ENCODE measurements at regions not wholly inside any gene's neighbourhood (a gene's known extent, or its start where the extent isn't known, plus 50 kb on each side); places are given as distances from the start of the nearest gene placed in this dataset.
A peak's percentile ranks its signal among the peaks of the same experiment; 100 is the strongest.

DNA sequence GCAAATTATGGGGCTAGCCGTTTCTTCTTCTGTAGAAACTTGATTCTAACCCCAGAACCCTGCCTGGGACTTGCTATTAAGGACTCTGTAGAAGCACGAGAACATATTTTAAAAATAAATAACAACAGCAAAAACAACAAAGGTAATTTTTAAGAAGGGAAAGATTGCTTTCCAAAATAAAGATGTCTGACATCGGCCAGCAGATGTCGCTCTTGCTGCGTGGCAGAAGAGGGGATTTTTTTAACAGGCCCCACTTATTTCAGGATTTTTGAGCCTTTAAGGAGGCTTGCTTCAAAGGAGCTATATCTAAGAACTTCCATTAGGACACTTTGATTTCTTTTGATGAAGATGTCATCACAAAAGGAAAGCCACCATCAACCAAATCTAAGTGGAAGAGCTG lies 62.8 kb upstream of the EGFL6 start:
- no peak overlapping the region for H3K4me3 ChIP-seq
- no peak for DNase-seq (ENCODE audit: extremely low spot score in 2 of 2)

DNA sequence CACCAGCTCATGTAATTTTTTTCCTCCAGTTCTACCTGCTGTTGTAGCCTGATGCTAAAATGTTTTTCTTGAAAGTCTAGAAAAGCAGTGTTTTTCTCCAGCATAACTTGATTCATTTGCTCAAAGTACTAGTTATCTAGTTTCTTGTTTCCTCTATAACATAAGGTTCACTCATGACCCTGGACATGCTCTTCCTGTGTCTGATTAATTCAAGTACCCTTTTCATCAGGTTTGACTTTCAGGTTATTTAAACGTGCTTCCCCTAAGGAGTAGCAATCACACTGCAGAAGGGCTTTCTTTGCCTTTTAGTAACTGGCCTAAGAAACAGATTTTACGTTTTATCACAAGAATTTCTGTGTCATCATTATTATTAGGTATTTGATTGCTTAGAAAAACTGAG lies 66.8 kb upstream of the EGFL6 start:
- Histone ChIP-seq H3K4me3 (no peak overlapping the region), H3K9me3 (no peaks in the 10 kb centered on the region), H3K27ac (no peak overlapping the region), H3K36me3 (no peaks in the 10 kb centered on the region), H3K27me3 (no peaks in the 10 kb centered on the region), H3K4me1 (no peaks in the 10 kb centered on the region)
- TF ChIP-seq POLR2AphosphoS5 (IDR thresholded peaks at IDR 0.05; ENCODE audit: insufficient read depth in 1 of 2, low read depth in 1 of 2), result no peak
- TF ChIP-seq, protein P1, sequence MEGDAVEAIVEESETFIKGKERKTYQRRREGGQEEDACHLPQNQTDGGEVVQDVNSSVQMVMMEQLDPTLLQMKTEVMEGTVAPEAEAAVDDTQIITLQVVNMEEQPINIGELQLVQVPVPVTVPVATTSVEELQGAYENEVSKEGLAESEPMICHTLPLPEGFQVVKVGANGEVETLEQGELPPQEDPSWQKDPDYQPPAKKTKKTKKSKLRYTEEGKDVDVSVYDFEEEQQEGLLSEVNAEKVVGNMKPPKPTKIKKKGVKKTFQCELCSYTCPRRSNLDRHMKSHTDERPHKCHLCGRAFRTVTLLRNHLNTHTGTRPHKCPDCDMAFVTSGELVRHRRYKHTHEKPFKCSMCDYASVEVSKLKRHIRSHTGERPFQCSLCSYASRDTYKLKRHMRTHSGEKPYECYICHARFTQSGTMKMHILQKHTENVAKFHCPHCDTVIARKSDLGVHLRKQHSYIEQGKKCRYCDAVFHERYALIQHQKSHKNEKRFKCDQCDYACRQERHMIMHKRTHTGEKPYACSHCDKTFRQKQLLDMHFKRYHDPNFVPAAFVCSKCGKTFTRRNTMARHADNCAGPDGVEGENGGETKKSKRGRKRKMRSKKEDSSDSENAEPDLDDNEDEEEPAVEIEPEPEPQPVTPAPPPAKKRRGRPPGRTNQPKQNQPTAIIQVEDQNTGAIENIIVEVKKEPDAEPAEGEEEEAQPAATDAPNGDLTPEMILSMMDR (IDR thresholded peaks at IDR 0.05), result no peak
- no peak for TF ChIP-seq POLR2A (IDR thresholded peaks at IDR 0.05)
- DNase-seq (ENCODE audit: extremely low spot score in 2 of 2), result no peak
- intact Hi-C loops (cut with DNase I), result loop anchor here (10.0 kb wide), 1 partner anchor 162 kb away; no protein-coding TSS in a partner anchor

More for the DNA sequence above, 62.8 kb upstream of the EGFL6 start:
- Histone ChIP-seq H3K4me1 (no peaks in the 10 kb centered on the region), H3K27ac (no peak overlapping the region), H3K9me3 (no peaks in the 10 kb centered on the region), H3K36me3 (no peaks in the 10 kb centered on the region), H3K27me3 (no peaks in the 10 kb centered on the region)
- intact Hi-C loops (cut with DNase I), result loop anchor here (10.0 kb wide), 1 partner anchor 158 kb away; no protein-coding TSS in a partner anchor
- TF ChIP-seq POLR2A (IDR thresholded peaks at IDR 0.05), result no peak
- TF ChIP-seq POLR2AphosphoS5 (IDR thresholded peaks at IDR 0.05; ENCODE audit: insufficient read depth in 1 of 2, low read depth in 1 of 2), result no peak
- TF ChIP-seq, protein P1 (IDR thresholded peaks at IDR 0.05), result peak; percentile 63 to 84 (median 73)

DNA sequence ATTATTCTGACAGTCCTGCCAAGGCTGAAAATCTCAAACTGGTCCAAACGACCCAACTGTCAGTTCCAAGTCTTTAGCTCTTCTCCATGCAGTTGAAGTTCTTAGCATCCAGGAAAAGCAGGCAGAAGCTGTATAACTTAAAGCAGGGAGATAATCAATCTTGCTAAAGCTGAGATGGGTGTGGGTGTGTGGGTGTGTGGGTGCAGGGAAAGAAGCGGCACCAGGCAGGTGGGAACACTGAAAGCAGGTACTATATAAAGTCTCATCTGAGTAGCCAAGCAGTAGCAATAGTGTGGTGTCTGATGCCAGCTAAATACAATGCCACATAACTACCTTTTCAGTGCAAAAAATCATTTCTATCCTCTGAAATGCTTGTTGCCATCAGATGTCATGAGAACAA lies 69.7 kb upstream of the EGFL6 start:
- no peak for DNase-seq (ENCODE audit: extremely low spot score in 2 of 2)
- no peaks in the 10 kb centered on the region for H3K27me3 ChIP-seq
- H3K4me1 ChIP-seq, result no peaks in the 10 kb centered on the region
- no peak overlapping the region for H3K4me3 ChIP-seq
- no peaks in the 10 kb centered on the region for H3K9me3 ChIP-seq
- no peaks in the 10 kb centered on the region for H3K36me3 ChIP-seq
- TF ChIP-seq POLR2AphosphoS5 (IDR thresholded peaks at IDR 0.05; ENCODE audit: insufficient read depth in 1 of 2, low read depth in 1 of 2) (no peak), POLR2A (IDR thresholded peaks at IDR 0.05) (no peak)
- TF ChIP-seq, protein P1 (IDR thresholded peaks at IDR 0.05), result no peak
- intact Hi-C loops (cut with DNase I), result loop anchor here (10.0 kb wide), 1 partner anchor 165 kb away; no protein-coding TSS in a partner anchor
- H3K27ac ChIP-seq, result no peak overlapping the region

DNA sequence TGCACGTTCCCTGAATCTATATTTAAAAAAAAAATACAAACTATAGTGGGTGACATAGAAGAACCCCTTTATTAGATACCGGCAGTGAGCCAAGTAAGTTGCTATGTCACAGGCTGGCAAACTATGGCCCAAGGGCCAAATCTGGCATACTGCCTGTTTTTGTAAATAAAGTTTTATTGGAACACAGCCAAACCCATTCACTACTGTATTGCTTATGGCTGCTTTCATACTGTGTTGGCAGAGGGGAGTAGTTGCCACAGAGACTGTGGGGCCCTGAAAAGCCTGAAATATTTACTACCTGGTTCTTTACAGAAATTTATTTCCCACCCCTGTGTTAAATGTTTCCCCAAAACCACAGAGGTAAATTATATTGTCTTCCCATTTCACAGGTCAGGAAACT lies 71.2 kb upstream of the EGFL6 start:
- Histone ChIP-seq H3K9me3 (no peaks in the 10 kb centered on the region), H3K27me3 (no peaks in the 10 kb centered on the region), H3K4me3 (no peak overlapping the region), H3K4me1 (no peaks in the 10 kb centered on the region), H3K27ac (no peak overlapping the region), H3K36me3 (no peaks in the 10 kb centered on the region)
- intact Hi-C loops (cut with DNase I), result no loop called here
- DNase-seq (ENCODE audit: extremely low spot score in 2 of 2), result no peak
- TF ChIP-seq, protein P1 (IDR thresholded peaks at IDR 0.05), result no peak
- no peak for TF ChIP-seq POLR2A (IDR thresholded peaks at IDR 0.05)
- no peak for TF ChIP-seq POLR2AphosphoS5 (IDR thresholded peaks at IDR 0.05; ENCODE audit: insufficient read depth in 1 of 2, low read depth in 1 of 2)

DNA sequence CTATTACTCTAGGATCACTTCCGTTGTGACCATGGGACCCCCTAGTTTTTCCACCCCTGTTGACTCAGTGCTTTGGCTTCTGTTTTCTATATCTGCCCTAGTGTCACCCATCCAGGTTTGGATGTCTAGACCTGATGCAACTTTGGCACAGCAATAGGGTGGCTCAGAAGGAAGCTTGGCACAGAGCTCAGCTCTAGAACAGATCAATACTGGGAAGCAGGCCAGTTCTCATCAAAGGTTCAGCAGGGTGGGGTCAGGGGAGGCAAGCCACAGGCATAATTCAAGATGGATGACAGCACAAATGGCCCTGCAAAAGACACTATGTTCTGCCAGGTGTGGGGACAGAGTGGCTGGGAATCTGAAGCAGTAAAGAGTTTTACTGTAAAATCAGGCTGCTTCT lies 74.2 kb upstream of the EGFL6 start:
- H3K4me3 ChIP-seq, result no peak overlapping the region
- no peaks in the 10 kb centered on the region for H3K9me3 ChIP-seq
- H3K27me3 ChIP-seq, result no peaks in the 10 kb centered on the region
- intact Hi-C loops (cut with DNase I), result no loop called here
- H3K36me3 ChIP-seq, result no peaks in the 10 kb centered on the region
- no peak overlapping the region for H3K27ac ChIP-seq
- no peak for DNase-seq (ENCODE audit: extremely low spot score in 2 of 2)
- TF ChIP-seq, protein P1 (IDR thresholded peaks at IDR 0.05), result no peak
- no peak for TF ChIP-seq POLR2A (IDR thresholded peaks at IDR 0.05)
- no peak for TF ChIP-seq POLR2AphosphoS5 (IDR thresholded peaks at IDR 0.05; ENCODE audit: insufficient read depth in 1 of 2, low read depth in 1 of 2)
- H3K4me1 ChIP-seq, result no peaks in the 10 kb centered on the region

All from vagina (tissue), 2 donors.